ENCODE measurements at regions not wholly inside any gene's neighbourhood (a gene's known extent, or its start where the extent isn't known, plus 50 kb on each side); places are given as distances from the start of the nearest gene placed in this dataset.

- no peak for TF ChIP-seq CTCF (IDR thresholded peaks at IDR 0.05)
- no peak for TF ChIP-seq EZH2 (IDR thresholded peaks at IDR 0.05; ENCODE audit: borderline replicate concordance, insufficient read depth, low read depth, low read length, poor library complexity, severe bottlenecking)
Observed at GRCh38 chr7:26538689-26539088, 247.0 kb downstream of the SNX10 start.

Measured in B cell (primary cell).